OCI-LY7 (cell line): ENCODE measurements at regions not wholly inside any gene's neighbourhood (a gene's known extent, or its start where the extent isn't known, plus 50 kb on each side); places are given as distances from the start of the nearest gene placed in this dataset.

Experiments
- CTCF ChIP-seq: fragments of 200-600 bp; sonication (generic); conservative IDR thresholded peaks from 2 replicates; pipeline ENCODE4 v1.5.1; 2014; ENCODE audit warnings: mild to moderate bottlenecking, antibody characterized with exemption, low read length, moderate library complexity, mixed read lengths
- EZH2phosphoT487 ChIP-seq: fragments of 200-600 bp; sonication (generic); IDR thresholded peaks from 2 replicates; pipeline ENCODE4 v1.6.1; 2018; ENCODE audit warnings: low read depth, borderline replicate concordance, mild to moderate bottlenecking, mixed run types, antibody characterized with exemption, low read length, moderate library complexity, mixed read lengths

- no peak for TF ChIP-seq CTCF
- no peak for TF ChIP-seq EZH2phosphoT487
These were observed 154.8 kb downstream of the PALM2AKAP2 start for GRCh38 chr9:109934857-109935215.
